ENCODE measurements at regions not wholly inside any gene's neighbourhood (a gene's known extent, or its start where the extent isn't known, plus 50 kb on each side); places are given as distances from the start of the nearest gene placed in this dataset.

DNA sequence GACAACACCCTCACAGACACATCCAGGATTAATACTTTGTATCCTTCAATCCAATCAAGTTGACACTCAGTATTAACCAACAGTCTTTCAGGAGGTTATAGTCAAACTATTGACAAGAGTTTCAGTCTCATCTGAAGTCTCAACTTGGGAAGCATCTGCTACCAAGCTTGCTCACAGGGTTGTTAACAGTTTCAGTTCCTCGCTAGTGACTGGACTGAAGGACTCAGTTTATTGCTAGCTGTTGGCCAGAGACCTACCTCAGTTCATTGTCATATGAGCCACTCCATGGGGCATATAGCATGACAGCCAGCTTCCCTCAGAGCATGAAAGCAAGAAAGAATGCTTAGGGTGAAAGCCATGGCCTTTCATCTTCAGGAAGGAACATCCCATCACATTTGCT is 228.6 kb downstream of the EPHA4 start:
- no peak for FAIRE-seq
- no TSS peak for BruUV-seq (replicated peaks)
- ATAC-seq = no peak

DNA sequence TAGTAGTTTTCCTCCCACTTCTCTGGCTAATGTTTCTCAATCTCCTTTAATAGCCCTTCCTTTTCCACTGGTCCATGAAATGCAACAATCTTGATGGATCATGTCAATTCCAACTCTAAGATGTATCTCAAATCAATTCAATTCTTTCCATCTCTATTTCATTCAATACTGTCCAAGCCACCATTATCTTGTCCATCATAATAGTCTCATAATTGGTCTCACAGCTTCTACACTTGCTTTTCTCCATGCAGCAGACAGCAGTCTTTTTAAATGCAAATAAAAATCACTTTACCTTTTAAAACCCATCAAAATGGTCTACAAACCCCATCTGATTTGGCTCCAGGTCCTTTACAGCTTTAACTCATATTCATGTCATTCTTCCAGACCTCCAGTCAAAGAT is 226.6 kb downstream of the EPHA4 start:
- ChIA-PET POLR2A (no interaction called here), CTCF (ENCODE audit: low intra/inter-chr PET ratio, low total read pairs) (no interaction called here)
- intact Hi-C loops (cut with micrococcal nuclease; ENCODE audit: unreplicated experiment) (no loop called here), in situ Hi-C loops (cut with HindIII; ENCODE audit: extremely low pct_ligation_motif_present, low pct_unique_long_range_greater_than_20kb) (no loop called here)
- H3K27me3 ChIP-seq (ENCODE audit: control insufficient read depth in 1 of 2, insufficient read depth in 2 of 2, low read length in 2 of 2) = no peaks in the 10 kb centered on the region
- H3K79me2 ChIP-seq (ENCODE audit: insufficient read depth, low read length) = no peaks in the 10 kb centered on the region
- FAIRE-seq (no peak), DNase-seq (ENCODE audit: low spot score) (no peak), ATAC-seq (no peak)
- no peaks in the 10 kb centered on the region for H3K36me3 ChIP-seq (replicated peaks in 1 of 2; ENCODE audit: control insufficient read depth in 1 of 2, insufficient read depth in 2 of 2, low read length in 2 of 2)
- no peaks in the 10 kb centered on the region for H4K20me1 ChIP-seq (ENCODE audit: insufficient read depth, low read length)
- BruUV-seq (replicated peaks) = no TSS peak
- no peak overlapping the region for H3K9ac ChIP-seq (ENCODE audit: insufficient read depth, low read depth, low read length)
- no peak overlapping the region for H3K4me2 ChIP-seq (ENCODE audit: low read depth, low read length)
- H3K9me3 ChIP-seq (ENCODE audit: low read length) = no peaks in the 10 kb centered on the region
- H3K4me3 ChIP-seq (replicated peaks in 1 of 3; ENCODE audit: insufficient read depth in 1 of 3, low read depth in 2 of 3, low read length in 3 of 3) = no peak overlapping the region
- no peak overlapping the region for H2AFZ ChIP-seq (ENCODE audit: low read length)
- no peaks in the 10 kb centered on the region for H3K4me1 ChIP-seq (ENCODE audit: insufficient read depth, low read length)
- no peak overlapping the region for H3K27ac ChIP-seq (ENCODE audit: extremely low read length, insufficient read depth, low read length)
- TF ChIP-seq TARDBP (CRISPR knock-in tag; IDR thresholded peaks at IDR 0.05) (no peak), ZNF841 (CRISPR knock-in tag; IDR thresholded peaks at IDR 0.05; ENCODE audit: borderline replicate concordance) (no peak), MED1 (CRISPR knock-in tag; IDR thresholded peaks at IDR 0.05) (no peak), TOPORS (CRISPR knock-in tag; IDR thresholded peaks at IDR 0.05) (no peak), HOXA5 (CRISPR knock-in tag; IDR thresholded peaks at IDR 0.05) (no peak), ZNF547 (CRISPR knock-in tag; IDR thresholded peaks at IDR 0.05) (no peak), ZNF430 (CRISPR knock-in tag; IDR thresholded peaks at IDR 0.05) (no peak)
- TF ChIP-seq, protein P1, sequence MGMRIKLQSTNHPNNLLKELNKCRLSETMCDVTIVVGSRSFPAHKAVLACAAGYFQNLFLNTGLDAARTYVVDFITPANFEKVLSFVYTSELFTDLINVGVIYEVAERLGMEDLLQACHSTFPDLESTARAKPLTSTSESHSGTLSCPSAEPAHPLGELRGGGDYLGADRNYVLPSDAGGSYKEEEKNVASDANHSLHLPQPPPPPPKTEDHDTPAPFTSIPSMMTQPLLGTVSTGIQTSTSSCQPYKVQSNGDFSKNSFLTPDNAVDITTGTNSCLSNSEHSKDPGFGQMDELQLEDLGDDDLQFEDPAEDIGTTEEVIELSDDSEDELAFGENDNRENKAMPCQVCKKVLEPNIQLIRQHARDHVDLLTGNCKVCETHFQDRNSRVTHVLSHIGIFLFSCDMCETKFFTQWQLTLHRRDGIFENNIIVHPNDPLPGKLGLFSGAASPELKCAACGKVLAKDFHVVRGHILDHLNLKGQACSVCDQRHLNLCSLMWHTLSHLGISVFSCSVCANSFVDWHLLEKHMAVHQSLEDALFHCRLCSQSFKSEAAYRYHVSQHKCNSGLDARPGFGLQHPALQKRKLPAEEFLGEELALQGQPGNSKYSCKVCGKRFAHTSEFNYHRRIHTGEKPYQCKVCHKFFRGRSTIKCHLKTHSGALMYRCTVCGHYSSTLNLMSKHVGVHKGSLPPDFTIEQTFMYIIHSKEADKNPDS (CRISPR knock-in tag; IDR thresholded peaks at IDR 0.05) = no peak
- TF ChIP-seq, protein P2, sequence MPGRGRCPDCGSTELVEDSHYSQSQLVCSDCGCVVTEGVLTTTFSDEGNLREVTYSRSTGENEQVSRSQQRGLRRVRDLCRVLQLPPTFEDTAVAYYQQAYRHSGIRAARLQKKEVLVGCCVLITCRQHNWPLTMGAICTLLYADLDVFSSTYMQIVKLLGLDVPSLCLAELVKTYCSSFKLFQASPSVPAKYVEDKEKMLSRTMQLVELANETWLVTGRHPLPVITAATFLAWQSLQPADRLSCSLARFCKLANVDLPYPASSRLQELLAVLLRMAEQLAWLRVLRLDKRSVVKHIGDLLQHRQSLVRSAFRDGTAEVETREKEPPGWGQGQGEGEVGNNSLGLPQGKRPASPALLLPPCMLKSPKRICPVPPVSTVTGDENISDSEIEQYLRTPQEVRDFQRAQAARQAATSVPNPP (CRISPR knock-in tag; IDR thresholded peaks at IDR 0.05) = no peak

More for the DNA sequence above, 228.6 kb downstream of the EPHA4 start:
- H3K9me3 ChIP-seq (ENCODE audit: low read length) = no peaks in the 10 kb centered on the region
- DNase-seq (ENCODE audit: low spot score) = no peak
- WGBS (ENCODE audit: low lambda C conversion rate) = 15% methylated on average over 1 of the region's 1 CpG
- in situ Hi-C loops (cut with HindIII; ENCODE audit: extremely low pct_ligation_motif_present, low pct_unique_long_range_greater_than_20kb) = no loop called here
- POLR2A ChIA-PET = no interaction called here
- intact Hi-C loops (cut with micrococcal nuclease; ENCODE audit: unreplicated experiment) = no loop called here
- H2AFZ ChIP-seq (ENCODE audit: low read length) = no peak overlapping the region
- H3K4me3 ChIP-seq (replicated peaks in 1 of 3; ENCODE audit: insufficient read depth in 1 of 3, low read depth in 2 of 3, low read length in 3 of 3) = no peak overlapping the region
- no peaks in the 10 kb centered on the region for H3K36me3 ChIP-seq (replicated peaks in 1 of 2; ENCODE audit: control insufficient read depth in 1 of 2, insufficient read depth in 2 of 2, low read length in 2 of 2)
- no peaks in the 10 kb centered on the region for H3K79me2 ChIP-seq (ENCODE audit: insufficient read depth, low read length)
- CTCF ChIA-PET (ENCODE audit: low intra/inter-chr PET ratio, low total read pairs) = no interaction called here
- TF ChIP-seq, protein P3, sequence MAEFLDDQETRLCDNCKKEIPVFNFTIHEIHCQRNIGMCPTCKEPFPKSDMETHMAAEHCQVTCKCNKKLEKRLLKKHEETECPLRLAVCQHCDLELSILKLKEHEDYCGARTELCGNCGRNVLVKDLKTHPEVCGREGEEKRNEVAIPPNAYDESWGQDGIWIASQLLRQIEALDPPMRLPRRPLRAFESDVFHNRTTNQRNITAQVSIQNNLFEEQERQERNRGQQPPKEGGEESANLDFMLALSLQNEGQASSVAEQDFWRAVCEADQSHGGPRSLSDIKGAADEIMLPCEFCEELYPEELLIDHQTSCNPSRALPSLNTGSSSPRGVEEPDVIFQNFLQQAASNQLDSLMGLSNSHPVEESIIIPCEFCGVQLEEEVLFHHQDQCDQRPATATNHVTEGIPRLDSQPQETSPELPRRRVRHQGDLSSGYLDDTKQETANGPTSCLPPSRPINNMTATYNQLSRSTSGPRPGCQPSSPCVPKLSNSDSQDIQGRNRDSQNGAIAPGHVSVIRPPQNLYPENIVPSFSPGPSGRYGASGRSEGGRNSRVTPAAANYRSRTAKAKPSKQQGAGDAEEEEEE (CRISPR knock-in tag; IDR thresholded peaks at IDR 0.05; ENCODE audit: borderline replicate concordance) = no peak
- TF ChIP-seq KDM6A (CRISPR knock-in tag; IDR thresholded peaks at IDR 0.05; ENCODE audit: low read depth) = no peak
- TF ChIP-seq, protein P4, sequence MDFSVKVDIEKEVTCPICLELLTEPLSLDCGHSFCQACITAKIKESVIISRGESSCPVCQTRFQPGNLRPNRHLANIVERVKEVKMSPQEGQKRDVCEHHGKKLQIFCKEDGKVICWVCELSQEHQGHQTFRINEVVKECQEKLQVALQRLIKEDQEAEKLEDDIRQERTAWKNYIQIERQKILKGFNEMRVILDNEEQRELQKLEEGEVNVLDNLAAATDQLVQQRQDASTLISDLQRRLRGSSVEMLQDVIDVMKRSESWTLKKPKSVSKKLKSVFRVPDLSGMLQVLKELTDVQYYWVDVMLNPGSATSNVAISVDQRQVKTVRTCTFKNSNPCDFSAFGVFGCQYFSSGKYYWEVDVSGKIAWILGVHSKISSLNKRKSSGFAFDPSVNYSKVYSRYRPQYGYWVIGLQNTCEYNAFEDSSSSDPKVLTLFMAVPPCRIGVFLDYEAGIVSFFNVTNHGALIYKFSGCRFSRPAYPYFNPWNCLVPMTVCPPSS (IDR thresholded peaks at IDR 0.05) = no peak
- H3K27ac ChIP-seq (ENCODE audit: extremely low read length, insufficient read depth, low read length) = no peak overlapping the region
- no peak overlapping the region for H3K9ac ChIP-seq (ENCODE audit: insufficient read depth, low read depth, low read length)
- no peak overlapping the region for H3K4me2 ChIP-seq (ENCODE audit: low read depth, low read length)
- no peaks in the 10 kb centered on the region for H3K4me1 ChIP-seq (ENCODE audit: insufficient read depth, low read length)
- no peaks in the 10 kb centered on the region; a peak in 1 of 5 replicates for H3K27me3 ChIP-seq (ENCODE audit: control insufficient read depth in 1 of 2, insufficient read depth in 2 of 2, low read length in 2 of 2)
- H4K20me1 ChIP-seq (ENCODE audit: insufficient read depth, low read length) = no peaks in the 10 kb centered on the region
